ENCODE measurements at regions not wholly inside any gene's neighbourhood (a gene's known extent, or its start where the extent isn't known, plus 50 kb on each side); places are given as distances from the start of the nearest gene placed in this dataset.
"Not testable (repeated sequence)": the region's sequence is repeated elsewhere in the genome, so short reads cannot be mapped to it uniquely, and the experiment has no call there.

GRCh38 chr6:7003041-7003440 lies 104.7 kb upstream of the RREB1 start:
- Histone ChIP-seq H3K4me3 (ENCODE audit: extremely low read depth, insufficient read depth, low read length, poor library complexity, severe bottlenecking) (no peak overlapping the region), H3K36me3 (ENCODE audit: control insufficient read depth, insufficient read depth, low read length) (no peaks in the 10 kb centered on the region), H3K27ac (ENCODE audit: low read depth, low read length, severe bottlenecking) (no peak overlapping the region), H3K4me1 (ENCODE audit: control insufficient read depth, insufficient read depth, low read length, poor library complexity, severe bottlenecking) (peaks cover 4% of the 10 kb centered on the region), H3K9me3 (ENCODE audit: control insufficient read depth, low read length) (no peaks in the 10 kb centered on the region)
- WGBS, 2 experiments (ENCODE audit: insufficient coverage in 2 of 2), result 96 to 98% methylated on average over 7 to 8 of the region's 9 CpGs

GRCh38 chr6:7004581-7005297 lies 103.0 kb upstream of the RREB1 start:
- H3K9me3 ChIP-seq (ENCODE audit: control insufficient read depth, low read length), result no peaks in the 10 kb centered on the region
- no peak overlapping the region for H3K27ac ChIP-seq (ENCODE audit: low read depth, low read length, severe bottlenecking)
- H3K4me3 ChIP-seq (ENCODE audit: extremely low read depth, insufficient read depth, low read length, poor library complexity, severe bottlenecking), result no peak overlapping the region
- H3K36me3 ChIP-seq (ENCODE audit: control insufficient read depth, insufficient read depth, low read length), result no peaks in the 10 kb centered on the region
- peaks cover 5% of the 10 kb centered on the region for H3K4me1 ChIP-seq (ENCODE audit: control insufficient read depth, insufficient read depth, low read length, poor library complexity, severe bottlenecking)
- 71 to 86% methylated on average over 6 of the region's 8 CpGs for WGBS, 2 experiments (ENCODE audit: insufficient coverage in 2 of 2)

DNA sequence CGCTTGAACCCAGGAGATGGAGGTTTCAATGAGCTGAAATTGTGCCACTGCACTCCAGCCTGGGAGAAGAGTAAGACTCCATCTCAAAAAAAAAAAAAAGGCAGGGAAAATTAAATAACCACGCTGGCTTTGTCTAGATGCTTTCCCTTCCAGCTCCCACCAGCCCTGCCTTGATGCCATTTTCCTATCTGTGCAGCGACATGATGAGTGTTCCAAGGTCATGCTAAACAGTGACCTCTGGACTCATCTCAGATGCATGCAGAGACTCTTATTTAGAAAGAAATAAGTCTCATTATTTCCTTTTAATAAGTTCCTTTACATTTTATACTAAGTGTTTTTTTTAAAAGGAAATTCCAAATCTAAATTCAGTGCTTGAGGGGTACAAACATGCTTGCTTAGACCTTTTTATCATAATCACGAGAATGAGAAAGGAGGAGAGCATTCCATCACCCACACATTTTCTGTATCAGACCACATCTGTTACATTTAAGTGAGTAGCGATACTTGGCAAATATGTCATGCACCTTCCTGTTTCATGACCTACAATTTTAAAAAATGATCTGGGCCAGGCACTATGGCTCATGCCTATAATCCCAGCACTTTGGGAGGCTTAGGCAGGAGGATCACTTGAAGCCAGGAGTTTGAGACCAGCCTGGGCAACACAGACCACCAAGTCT lies 101.1 kb upstream of the RREB1 start:
- 93 to 94% methylated on average over 4 of the region's 5 CpGs for WGBS, 2 experiments (ENCODE audit: insufficient coverage in 2 of 2)
- no peak overlapping the region for H3K4me3 ChIP-seq (ENCODE audit: extremely low read depth, insufficient read depth, low read length, poor library complexity, severe bottlenecking)
- H3K36me3 ChIP-seq (ENCODE audit: control insufficient read depth, insufficient read depth, low read length), result no peaks in the 10 kb centered on the region

DNA sequence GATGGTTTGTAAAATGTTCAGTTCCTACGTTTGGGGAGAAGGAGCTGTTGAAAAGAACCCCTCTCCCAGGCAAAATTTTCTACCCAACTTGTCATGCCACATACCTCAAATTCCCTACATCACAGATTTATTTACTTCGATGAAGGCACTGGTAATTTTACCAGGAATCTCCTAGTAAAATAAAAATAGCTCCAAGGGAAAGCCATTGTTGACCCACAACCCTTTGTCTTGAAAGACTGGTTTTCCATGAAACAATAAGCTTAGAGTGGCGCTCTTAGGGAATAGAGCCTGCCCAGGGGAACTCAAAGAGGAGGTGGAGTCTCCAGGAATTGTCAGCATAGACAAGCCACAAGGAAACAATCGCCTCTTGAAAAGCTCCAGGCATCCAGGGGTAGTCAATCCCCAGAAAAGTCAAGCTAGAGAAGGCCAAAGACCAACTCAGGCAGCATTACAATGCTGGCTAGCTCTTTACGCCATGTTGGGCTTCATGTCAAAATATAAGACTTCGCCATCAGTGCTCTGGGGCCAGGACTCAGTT lies 99.2 kb upstream of the RREB1 start:
- Histone ChIP-seq H3K27ac (ENCODE audit: low read depth, low read length, severe bottlenecking) (no peak overlapping the region), H3K36me3 (ENCODE audit: control insufficient read depth, insufficient read depth, low read length) (no peaks in the 10 kb centered on the region), H3K4me3 (ENCODE audit: extremely low read depth, insufficient read depth, low read length, poor library complexity, severe bottlenecking) (no peak overlapping the region), H3K9me3 (ENCODE audit: control insufficient read depth, low read length) (no peaks in the 10 kb centered on the region), H3K4me1 (ENCODE audit: control insufficient read depth, insufficient read depth, low read length, poor library complexity, severe bottlenecking) (peaks cover 5% of the 10 kb centered on the region)
- 77 to 85% methylated on average over 5 of the region's 6 CpGs for WGBS, 2 experiments (ENCODE audit: insufficient coverage in 2 of 2)

More for the DNA sequence above, 101.1 kb upstream of the RREB1 start:
- no peak overlapping the region for H3K27ac ChIP-seq (ENCODE audit: low read depth, low read length, severe bottlenecking)
- H3K4me1 ChIP-seq (ENCODE audit: control insufficient read depth, insufficient read depth, low read length, poor library complexity, severe bottlenecking), result peaks cover 5% of the 10 kb centered on the region
- no peaks in the 10 kb centered on the region for H3K9me3 ChIP-seq (ENCODE audit: control insufficient read depth, low read length)

DNA sequence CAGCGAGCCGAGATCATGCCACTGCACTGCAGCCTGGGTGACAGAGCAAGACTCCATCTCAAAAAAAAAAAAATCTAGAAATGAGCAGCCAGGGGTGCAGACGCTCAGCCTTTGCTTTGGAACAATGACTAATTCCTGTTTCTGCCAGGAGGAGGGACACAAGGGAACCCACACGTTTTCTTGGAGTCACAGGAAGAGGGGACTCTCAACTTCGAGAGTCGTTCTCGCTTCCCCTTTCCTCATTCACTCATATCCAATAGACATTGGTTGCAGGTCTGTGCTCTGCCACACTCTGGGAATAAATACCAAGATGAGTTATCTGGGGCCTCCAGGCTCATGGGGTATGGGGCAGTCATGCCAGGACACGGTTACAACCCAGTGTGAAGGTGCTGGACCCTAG lies 91.5 kb upstream of the RREB1 start:
- H3K36me3 ChIP-seq (ENCODE audit: control insufficient read depth, insufficient read depth, low read length), result no peaks in the 10 kb centered on the region
- 62 to 93% methylated on average over 3 to 5 of the region's 8 CpGs for WGBS, 2 experiments (ENCODE audit: insufficient coverage in 2 of 2)
- no peak overlapping the region for H3K4me3 ChIP-seq (ENCODE audit: extremely low read depth, insufficient read depth, low read length, poor library complexity, severe bottlenecking)
- no peak overlapping the region for H3K27ac ChIP-seq (ENCODE audit: low read depth, low read length, severe bottlenecking)
- peaks cover 7% of the 10 kb centered on the region for H3K4me1 ChIP-seq (ENCODE audit: control insufficient read depth, insufficient read depth, low read length, poor library complexity, severe bottlenecking)
- no peaks in the 10 kb centered on the region for H3K9me3 ChIP-seq (ENCODE audit: control insufficient read depth, low read length)

GRCh38 chr6:7021301-7021700 lies 86.5 kb upstream of the RREB1 start:
- H3K9me3 ChIP-seq (ENCODE audit: control insufficient read depth, low read length), result no peaks in the 10 kb centered on the region
- 90% methylated on average over 1 of the region's 2 CpGs; no CpG with 5 or more reads in 1 of the 2 experiments for WGBS, 2 experiments (ENCODE audit: insufficient coverage in 2 of 2)
- no peaks in the 10 kb centered on the region for H3K36me3 ChIP-seq (ENCODE audit: control insufficient read depth, insufficient read depth, low read length)
- no peak overlapping the region for H3K4me3 ChIP-seq (ENCODE audit: extremely low read depth, insufficient read depth, low read length, poor library complexity, severe bottlenecking)
- peaks cover 3% of the 10 kb centered on the region for H3K4me1 ChIP-seq (ENCODE audit: control insufficient read depth, insufficient read depth, low read length, poor library complexity, severe bottlenecking)
- H3K27ac ChIP-seq (ENCODE audit: low read depth, low read length, severe bottlenecking), result no peak overlapping the region

DNA sequence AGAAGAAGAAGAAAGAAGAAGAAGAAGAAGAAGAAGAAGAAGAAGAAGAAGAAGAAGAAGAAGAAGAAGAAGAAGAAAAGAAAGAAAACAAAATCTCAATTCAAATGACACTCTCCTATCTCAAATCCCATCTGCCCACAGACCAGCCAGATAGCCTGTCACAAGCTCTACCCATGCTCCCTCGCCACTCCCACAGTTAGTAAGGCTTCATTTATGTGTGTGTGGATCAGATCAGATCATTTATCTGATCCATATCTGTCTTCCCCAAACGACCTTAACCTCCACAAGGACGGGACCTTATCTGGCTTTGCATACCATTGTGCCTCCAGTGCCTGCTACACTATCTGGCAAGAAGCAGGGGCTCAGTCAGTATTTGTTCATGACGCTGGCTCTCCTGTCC lies 81.9 kb upstream of the RREB1 start:
- 90 to 91% methylated on average over 3 of the region's 4 CpGs for WGBS, 2 experiments (ENCODE audit: insufficient coverage in 2 of 2)
- Histone ChIP-seq H3K27ac (ENCODE audit: low read depth, low read length, severe bottlenecking) (no peak overlapping the region), H3K4me3 (ENCODE audit: extremely low read depth, insufficient read depth, low read length, poor library complexity, severe bottlenecking) (no peak overlapping the region), H3K9me3 (ENCODE audit: control insufficient read depth, low read length) (no peaks in the 10 kb centered on the region), H3K4me1 (ENCODE audit: control insufficient read depth, insufficient read depth, low read length, poor library complexity, severe bottlenecking) (no peaks in the 10 kb centered on the region), H3K36me3 (ENCODE audit: control insufficient read depth, insufficient read depth, low read length) (no peaks in the 10 kb centered on the region)

- H3K4me3 ChIP-seq (ENCODE audit: extremely low read depth, insufficient read depth, low read length, poor library complexity, severe bottlenecking); H3K4me1 ChIP-seq (ENCODE audit: control insufficient read depth, insufficient read depth, low read length, poor library complexity, severe bottlenecking); H3K9me3 ChIP-seq (ENCODE audit: control insufficient read depth, low read length); H3K36me3 ChIP-seq (ENCODE audit: control insufficient read depth, insufficient read depth, low read length); H3K27ac ChIP-seq (ENCODE audit: low read depth, low read length, severe bottlenecking): not testable (repeated sequence)
Observed at GRCh38 chr6:7028963-7029362, 78.8 kb upstream of the RREB1 start.

DNA sequence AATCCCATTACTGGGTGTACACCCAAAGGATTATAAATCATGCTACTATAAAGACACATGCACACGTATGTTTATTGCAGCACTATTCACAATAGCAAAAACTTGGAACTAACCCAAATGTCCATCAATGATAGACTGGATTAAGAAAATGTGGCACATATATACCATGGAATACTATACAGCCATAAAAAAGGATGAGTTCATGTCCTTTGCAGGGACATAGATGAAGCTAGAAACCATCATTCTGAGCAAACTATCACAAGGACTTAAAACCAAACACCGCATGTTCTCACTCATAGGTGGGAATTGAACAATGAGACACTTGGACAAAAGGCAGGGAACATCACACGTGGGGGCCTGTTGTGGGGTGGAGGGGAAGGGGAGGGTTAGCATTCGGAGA lies 76.8 kb upstream of the RREB1 start:
- not testable (repeated sequence) for H3K9me3 ChIP-seq (ENCODE audit: control insufficient read depth, low read length); H3K4me1 ChIP-seq (ENCODE audit: control insufficient read depth, insufficient read depth, low read length, poor library complexity, severe bottlenecking); H3K27ac ChIP-seq (ENCODE audit: low read depth, low read length, severe bottlenecking); H3K4me3 ChIP-seq (ENCODE audit: extremely low read depth, insufficient read depth, low read length, poor library complexity, severe bottlenecking); H3K36me3 ChIP-seq (ENCODE audit: control insufficient read depth, insufficient read depth, low read length)
- 100% methylated on average over 1 of the region's 4 CpGs; no CpG with 5 or more reads in 1 of the 2 experiments for whole genome bisulfite sequencing, 2 experiments (ENCODE audit: insufficient coverage in 2 of 2)

- Histone ChIP-seq H3K9me3 (ENCODE audit: control insufficient read depth, low read length) (no peaks in the 10 kb centered on the region), H3K36me3 (ENCODE audit: control insufficient read depth, insufficient read depth, low read length) (no peaks in the 10 kb centered on the region), H3K27ac (ENCODE audit: low read depth, low read length, severe bottlenecking) (no peak overlapping the region), H3K4me1 (ENCODE audit: control insufficient read depth, insufficient read depth, low read length, poor library complexity, severe bottlenecking) (no peaks in the 10 kb centered on the region), H3K4me3 (ENCODE audit: extremely low read depth, insufficient read depth, low read length, poor library complexity, severe bottlenecking) (no peak overlapping the region)
- 91 to 100% methylated on average over 2 to 3 of the region's 5 CpGs for WGBS, 2 experiments (ENCODE audit: insufficient coverage in 2 of 2)
Observed at GRCh38 chr6:7033202-7033601, 74.6 kb upstream of the RREB1 start.

GRCh38 chr6:7034055-7034454 lies 73.7 kb upstream of the RREB1 start:
- Histone ChIP-seq H3K4me3 (ENCODE audit: extremely low read depth, insufficient read depth, low read length, poor library complexity, severe bottlenecking) (no peak overlapping the region), H3K36me3 (ENCODE audit: control insufficient read depth, insufficient read depth, low read length) (no peaks in the 10 kb centered on the region), H3K9me3 (ENCODE audit: control insufficient read depth, low read length) (no peaks in the 10 kb centered on the region), H3K4me1 (ENCODE audit: control insufficient read depth, insufficient read depth, low read length, poor library complexity, severe bottlenecking) (no peaks in the 10 kb centered on the region), H3K27ac (ENCODE audit: low read depth, low read length, severe bottlenecking) (no peak overlapping the region)
- no CpG with 5 or more reads among the region's 1 CpG for WGBS, 2 experiments (ENCODE audit: insufficient coverage in 2 of 2)

Data from mesodermal cell (in vitro differentiated cells).